ENCODE measurements at regions not wholly inside any gene's neighbourhood (a gene's known extent, or its start where the extent isn't known, plus 50 kb on each side); places are given as distances from the start of the nearest gene placed in this dataset.

GRCh38 chr3:10733297-10733696 is 82.7 kb upstream of the SLC6A11 start:
- TF ChIP-seq, protein P1, sequence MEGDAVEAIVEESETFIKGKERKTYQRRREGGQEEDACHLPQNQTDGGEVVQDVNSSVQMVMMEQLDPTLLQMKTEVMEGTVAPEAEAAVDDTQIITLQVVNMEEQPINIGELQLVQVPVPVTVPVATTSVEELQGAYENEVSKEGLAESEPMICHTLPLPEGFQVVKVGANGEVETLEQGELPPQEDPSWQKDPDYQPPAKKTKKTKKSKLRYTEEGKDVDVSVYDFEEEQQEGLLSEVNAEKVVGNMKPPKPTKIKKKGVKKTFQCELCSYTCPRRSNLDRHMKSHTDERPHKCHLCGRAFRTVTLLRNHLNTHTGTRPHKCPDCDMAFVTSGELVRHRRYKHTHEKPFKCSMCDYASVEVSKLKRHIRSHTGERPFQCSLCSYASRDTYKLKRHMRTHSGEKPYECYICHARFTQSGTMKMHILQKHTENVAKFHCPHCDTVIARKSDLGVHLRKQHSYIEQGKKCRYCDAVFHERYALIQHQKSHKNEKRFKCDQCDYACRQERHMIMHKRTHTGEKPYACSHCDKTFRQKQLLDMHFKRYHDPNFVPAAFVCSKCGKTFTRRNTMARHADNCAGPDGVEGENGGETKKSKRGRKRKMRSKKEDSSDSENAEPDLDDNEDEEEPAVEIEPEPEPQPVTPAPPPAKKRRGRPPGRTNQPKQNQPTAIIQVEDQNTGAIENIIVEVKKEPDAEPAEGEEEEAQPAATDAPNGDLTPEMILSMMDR (IDR thresholded peaks at IDR 0.05), result no peak
- TF ChIP-seq EZH2 (IDR thresholded peaks at IDR 0.05) (no peak), EZH2phosphoT487 (IDR thresholded peaks at IDR 0.05) (no peak)
